Esophagus mucosa (tissue), 1 donor: ENCODE measurements at regions not wholly inside any gene's neighbourhood (a gene's known extent, or its start where the extent isn't known, plus 50 kb on each side); places are given as distances from the start of the nearest gene placed in this dataset.
A peak's percentile ranks its signal among the peaks of the same experiment; 100 is the strongest.
"Not testable (repeated sequence)": the region's sequence is repeated elsewhere in the genome, so short reads cannot be mapped to it uniquely, and the experiment has no call there.

Source experiments
- ATAC-seq: fragments of 200-7000 bp; cut with Tn5 transposase; one replicate; pipeline ENCODE4 v1.9.1; 2020
- donor health status: DM: yes; HTN: yes; CAD: no.

DNA sequence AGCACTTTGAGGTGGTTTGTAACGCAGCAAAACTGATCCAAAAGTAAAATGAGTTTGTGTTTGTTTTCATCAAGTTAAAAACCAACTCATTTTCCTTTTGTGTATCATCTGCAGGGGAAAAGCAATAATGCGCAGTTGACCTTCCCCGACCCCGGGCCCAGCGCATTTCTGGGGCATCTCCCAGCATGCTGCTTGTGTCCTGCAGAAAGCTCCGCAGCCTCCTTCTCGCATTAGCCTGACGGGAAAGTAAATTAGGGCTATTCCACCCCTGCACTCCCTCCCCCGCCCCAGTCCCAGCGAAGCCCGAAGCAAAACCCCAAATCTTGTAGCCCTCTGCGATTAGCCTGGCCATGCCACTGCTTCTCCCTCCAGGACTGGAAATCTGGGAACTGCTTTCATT lies 82.0 kb upstream of the PPM1B start:
- ATAC-seq: no peak

DNA sequence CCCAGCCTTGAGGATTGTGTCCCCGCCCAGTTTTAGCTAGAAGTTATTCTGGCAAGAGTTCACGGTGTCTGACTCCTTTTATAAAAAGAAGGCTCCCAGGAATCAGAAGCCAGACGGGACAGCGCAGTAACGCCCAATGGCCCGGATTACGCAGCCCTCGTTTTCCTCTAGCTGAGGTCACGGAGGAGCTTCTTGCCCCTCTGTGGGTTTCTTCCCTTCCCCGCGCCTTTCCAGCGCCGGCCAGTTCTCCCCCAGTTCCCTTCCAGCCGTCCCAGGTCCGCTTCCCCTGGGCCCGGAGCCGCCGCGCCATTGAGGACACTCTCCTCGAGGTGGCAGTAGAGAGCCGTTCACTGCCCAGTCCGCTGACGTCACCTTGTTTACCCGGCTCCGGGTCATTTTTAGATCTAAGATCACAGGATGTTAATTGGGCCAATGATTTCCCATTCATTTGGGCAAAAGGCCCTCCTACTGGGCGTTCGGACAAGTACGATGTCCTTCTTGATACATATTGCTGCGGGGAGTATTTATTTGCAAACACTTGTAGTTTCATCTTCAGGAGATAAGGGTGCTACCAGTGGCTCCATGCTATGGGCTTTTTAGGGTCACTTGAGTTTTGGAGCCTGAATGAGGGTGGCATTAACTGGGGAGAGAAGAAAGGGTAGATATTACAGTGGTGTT lies 81.5 kb upstream of the PPM1B start:
- ATAC-seq: peak; percentile 95

DNA sequence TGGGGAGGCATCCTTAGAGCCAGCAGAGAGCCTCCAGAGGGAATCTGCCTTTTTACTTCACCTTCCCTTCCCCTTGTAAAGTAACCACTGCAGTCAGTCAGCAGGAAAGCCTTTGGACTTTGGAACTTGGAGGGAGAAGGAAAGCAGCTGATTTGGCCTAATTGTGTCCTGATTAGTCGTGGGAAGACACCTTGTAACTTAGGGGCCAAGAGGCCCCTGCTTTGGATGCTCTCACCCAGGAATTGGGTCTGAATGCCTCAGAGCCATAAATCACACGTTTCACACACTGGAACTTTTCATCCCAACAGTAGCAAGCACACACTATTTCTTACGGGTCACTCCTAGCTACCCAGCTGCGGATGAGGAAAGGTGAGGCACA lies 81.0 kb upstream of the PPM1B start:
- ATAC-seq: no peak

DNA sequence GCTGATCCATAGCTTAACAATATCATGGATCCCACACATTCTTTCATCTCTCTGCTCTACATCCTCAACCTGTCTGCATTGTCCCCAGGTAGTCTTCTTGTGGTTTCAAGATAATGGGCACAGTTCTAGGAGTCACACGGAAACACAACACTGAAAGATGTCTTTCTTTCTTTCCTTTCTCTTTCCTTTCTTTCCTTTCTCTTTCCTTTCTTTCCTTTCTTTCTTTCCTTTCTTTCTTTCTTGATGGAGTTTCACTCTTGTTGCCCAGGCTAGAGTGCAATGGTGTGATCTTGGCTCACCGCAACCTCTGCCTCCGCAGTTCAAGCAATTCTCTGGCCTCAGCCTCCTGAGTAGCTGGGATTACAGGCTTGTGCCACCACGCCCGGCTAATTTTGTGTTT lies 76.2 kb upstream of the PPM1B start:
- not testable (repeated sequence) for ATAC-seq

DNA sequence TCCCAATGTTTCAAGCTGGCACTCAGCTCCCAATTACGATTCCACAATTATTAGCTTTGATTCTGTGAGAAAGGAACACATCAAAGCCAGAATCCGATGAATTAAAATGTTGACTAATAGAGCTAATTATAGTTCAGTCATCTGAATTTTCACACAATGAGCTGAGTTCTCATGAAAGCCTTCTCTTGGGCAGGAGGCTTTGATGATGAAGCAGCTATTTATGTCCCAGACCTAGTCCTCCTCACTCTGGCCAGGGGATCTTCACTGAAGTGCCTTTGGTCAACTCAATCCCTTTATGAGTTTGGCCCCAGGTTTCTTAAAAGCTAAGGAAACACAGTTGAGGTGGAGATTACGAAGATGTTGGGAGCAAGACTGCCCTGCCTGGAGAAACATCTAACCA lies 74.7 kb upstream of the PPM1B start:
- no peak for ATAC-seq

DNA sequence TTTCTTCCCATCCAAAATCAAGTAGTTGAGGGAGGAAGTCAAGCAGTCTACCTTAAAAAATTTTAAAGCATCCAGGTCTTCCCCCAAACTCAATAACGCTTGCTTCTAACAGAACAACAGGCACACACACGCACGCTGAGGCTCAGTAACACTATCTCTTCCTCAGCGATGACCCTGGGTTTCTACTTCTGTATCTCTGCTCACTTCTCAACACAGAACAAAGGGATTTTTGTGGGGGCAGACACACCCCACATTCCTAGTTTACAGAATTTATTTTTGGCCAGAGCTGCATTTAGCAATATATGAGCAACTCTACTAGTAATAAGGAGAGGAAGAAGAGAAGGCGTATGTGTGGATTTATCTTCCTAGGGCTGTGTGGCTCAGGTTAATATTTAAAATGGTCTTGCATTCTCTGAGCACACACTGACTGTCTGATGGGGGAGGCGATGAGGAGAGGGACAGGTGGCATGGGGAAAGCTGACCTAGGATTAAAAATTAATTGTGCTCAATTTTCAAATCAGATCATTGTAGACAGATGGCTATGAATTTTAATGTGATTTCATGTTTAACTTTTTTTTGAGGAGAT lies 71.3 kb upstream of the PPM1B start:
- ATAC-seq: no peak

DNA sequence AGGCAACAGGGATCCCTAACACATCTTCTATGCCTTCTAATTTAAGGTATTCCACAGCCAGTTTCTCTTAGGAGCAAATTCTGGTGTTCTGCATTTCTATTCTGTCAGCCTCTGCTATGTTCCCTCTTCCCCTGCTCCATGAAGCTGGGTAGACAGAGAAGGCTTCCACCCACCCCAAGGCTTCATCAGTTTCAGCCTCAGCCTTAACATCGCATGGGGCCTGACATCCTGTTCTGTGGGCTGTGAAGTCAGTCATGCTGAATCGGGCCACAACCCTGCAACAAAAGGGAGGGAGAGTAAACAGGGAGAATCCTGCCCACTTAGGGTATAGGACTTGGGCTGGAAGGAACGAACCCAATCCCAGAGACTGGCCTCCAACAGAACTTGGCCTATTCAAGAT lies 70.6 kb upstream of the PPM1B start:
- ATAC-seq: no peak

DNA sequence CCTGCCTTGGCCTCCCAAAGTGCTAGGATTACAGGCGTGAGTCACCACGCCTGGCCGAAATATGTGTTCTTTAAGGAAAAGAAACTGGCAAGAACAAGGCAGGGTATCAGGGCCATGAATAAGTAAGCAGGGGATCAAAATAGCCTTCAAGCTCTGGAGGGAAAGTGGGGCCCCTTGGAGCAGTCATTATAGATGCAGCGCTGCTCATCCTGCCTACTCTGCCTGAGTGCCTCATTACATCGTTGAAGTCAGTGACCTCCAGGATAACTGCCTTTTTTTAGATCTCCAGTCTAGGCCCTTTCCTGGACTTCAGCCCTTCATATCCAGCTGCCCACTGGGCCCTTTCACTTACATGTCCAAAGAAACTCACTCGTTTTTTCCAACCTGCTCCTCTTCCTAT lies 69.8 kb upstream of the PPM1B start:
- no peak for ATAC-seq

DNA sequence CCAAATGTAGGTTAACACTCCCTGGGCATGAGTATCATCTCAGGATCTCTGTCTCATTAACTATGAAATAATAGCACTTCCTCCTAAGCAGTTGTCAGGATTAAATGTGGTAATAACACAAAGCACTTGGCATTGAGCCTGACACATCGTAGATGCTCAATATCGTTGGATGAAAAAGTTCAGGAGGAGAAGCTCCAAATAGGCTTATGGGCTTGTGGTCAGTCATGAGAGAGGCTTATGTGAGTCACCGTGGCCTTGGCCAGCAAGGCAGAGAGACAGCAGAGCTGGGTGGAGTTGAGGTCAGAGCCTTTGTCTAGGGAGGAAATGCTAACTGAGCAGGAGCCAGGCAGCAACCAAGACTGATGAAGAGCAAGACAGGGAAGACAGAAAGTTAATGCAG lies 68.3 kb upstream of the PPM1B start:
- peak; percentile 95 for ATAC-seq

DNA sequence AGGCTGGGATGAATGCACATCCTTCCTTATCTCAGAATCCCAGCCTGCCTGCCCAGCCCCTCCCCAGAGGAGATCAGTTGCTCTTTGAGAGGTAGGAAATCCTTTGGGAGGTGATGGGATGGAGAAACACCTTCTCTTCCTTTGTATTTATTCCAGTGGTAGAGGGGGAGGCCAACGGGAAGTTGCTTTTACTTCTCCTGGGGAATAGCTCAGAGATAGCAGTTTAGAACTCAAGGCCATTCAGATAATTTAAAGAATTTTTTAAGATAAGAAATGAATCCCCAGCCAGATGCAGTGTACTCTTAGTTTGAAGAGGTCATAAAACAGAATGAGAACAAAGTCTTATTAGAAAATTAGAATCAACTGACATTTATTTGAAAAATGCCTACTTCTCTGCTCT lies 67.4 kb upstream of the PPM1B start:
- no peak for ATAC-seq

DNA sequence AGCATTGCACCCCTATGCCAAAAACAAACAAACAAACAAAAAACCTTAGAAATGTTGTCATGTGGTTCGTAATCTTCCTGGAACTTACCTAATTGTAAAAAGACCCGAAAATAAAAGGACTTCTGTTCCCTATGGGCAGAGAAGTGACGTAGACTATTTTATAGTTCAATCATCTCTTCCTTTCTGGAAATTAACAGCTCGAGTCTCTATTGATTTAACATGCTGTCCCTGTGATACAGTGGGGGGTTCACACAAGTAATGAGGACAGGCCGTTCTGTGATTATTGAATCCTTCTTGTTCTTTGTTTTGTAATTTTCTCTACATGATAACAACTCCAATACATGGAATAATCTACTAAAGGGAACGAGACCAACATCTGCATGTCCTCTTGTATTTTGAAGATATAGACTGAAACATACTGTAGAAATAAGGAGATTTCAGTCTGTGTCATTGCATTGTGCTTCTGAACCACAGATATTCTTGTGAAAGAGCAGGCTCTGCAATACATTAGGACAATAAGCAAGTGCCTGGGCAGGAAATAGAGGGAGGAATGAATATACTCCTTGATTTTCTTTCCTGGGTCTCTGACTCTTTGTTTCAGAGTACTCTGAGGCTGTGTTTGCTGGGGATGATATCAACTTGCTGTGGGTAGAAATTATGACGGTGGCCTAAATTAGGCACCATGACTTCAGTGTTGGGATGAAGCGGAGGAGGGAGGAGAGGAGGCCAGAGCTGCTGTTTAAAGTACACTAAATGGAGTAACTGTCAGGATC lies 65.7 kb upstream of the PPM1B start:
- no peak for ATAC-seq

DNA sequence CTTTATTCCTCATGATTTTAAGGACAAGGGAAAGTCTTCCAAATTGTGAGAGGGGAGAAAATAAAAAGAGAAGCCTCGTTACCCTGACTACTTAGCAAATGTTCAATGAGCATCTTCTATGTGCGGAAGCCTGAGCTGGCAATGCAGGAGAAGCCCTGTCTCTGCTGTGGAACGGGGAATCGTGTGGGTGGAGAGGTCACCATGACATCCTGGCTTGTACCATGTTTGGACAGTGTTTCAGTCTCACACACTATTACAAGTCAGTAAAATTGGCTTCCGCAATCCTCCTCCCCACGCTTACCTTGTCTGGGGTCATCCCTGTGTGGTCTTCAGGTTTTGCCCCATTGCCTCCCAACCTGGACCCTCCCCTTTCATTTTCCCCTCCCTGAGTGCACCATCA lies 65.0 kb upstream of the PPM1B start:
- ATAC-seq: no peak

DNA sequence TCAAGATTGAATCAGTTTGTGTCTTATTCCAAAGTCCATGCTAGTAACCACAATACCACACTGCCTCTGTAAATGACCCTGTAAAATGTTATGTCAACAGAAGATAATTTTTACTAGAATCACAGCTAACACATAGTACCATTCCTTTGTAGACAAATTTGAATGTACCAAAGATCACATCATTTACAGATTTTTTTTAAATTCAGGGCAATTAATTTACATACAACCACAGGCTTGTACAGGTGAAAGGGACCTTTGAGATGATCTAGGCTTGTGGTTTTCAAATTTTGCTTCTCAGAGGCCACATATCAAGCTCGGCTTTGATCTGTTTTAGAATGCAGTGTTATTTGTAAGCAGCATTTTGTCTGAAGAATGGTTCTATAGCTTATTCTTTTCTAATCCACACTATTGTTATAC lies 63.8 kb upstream of the PPM1B start:
- ATAC-seq: no peak

DNA sequence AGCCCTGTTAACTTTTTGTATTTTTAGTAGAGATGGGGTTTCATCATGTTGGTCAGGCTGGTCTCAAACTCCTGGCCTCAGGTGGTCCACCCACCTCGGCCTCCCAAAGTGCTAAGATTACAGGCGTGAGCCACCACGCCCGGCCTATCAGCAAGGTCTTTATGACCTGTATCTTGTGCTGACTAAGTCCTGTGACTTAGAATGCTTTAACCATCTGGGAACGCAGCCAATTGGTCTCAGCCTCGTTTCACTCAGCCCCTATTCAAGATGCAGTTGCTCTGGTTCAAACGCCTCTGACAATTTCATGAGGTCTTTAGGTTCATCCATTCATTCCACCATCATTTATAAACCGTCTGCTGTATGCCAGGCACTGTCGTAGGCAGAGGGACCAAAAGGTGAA lies 62.2 kb upstream of the PPM1B start:
- ATAC-seq: not testable (repeated sequence)

DNA sequence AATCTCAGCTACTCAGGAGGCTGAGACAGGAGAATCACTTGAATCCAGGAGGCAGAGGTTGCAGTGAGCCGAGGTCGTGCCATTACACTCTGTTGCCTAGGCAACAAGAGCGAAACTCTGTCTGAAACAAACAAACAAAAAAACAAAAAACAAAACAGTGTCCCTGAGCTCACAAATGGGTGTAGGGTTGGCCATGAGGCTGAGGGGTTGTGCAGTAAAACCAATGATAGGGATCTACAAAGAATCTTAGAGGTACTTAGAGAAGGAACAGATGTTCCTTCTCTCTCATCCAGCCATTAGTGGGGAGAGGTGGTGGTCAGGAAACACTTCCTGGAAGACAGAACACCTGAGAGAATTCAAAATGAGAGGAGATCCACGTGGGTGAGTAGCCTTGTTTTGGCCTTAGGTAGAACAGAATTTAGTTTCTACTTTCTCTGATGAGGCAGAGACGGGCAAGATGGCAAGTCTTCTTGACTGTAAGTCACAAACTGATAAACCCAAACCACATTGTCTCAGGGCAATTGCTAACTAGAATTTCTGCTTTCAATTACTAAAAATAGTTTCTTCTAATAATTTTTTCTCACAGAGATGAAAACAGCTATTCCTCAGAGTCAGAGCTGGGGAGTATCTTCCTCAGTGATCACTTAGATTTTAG lies 61.5 kb upstream of the PPM1B start:
- no peak for ATAC-seq

DNA sequence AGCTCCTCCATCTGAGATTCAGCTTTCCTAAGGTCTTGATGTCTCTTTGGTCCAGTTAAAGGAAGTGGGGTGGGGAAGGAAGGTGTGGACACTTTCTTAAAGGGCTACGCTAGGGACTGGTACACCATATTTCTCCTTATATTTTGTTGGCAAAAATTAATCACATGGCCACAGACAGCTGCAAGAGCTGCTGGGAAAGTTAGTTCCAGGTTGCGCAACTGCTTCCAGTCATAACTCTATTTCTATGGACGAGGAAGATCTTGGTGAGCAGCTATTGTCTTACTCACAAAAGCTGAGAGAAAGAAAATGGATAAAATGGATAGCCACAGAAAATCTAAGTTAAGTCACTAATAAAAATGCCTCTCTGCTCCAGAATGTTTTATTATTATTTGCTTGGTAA lies 60.7 kb upstream of the PPM1B start:
- no peak for ATAC-seq

DNA sequence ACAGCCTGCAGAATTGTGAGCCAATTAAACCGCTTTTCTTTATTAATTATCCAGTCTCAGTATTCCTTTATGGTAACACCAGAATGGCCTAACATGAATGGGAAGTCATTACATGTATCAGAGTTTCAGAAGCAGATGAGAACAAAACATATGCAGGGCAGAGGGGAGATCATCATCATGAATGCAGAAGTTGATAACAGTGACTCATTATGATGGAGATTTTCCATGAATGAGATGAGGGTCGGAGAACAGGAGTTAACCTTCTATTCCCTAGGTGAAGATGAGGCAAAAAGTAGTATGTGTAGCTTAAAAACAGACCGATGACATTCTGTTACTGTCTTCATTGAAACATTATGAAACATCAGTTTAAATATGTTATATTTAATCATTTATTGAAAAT lies 59.5 kb upstream of the PPM1B start:
- ATAC-seq: no peak

DNA sequence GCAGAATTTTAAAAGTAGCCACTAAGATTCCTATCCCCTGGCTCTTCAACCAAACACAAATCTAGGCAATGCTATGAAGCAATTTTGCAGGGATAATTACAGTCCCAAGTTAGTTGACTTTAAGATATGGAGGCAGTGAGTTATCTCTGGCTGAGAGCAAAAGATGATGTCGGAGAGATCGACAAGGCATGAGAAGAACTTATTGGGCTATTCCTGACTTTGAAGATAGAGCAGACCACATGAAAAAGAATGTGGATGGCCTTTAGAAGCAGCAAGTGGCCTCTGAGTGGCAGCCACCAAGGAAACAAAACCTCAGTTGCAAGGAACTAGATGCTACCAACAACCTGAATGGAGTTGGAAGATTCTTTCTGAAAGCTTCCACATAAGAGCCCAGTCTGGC lies 58.2 kb upstream of the PPM1B start:
- ATAC-seq: no peak

DNA sequence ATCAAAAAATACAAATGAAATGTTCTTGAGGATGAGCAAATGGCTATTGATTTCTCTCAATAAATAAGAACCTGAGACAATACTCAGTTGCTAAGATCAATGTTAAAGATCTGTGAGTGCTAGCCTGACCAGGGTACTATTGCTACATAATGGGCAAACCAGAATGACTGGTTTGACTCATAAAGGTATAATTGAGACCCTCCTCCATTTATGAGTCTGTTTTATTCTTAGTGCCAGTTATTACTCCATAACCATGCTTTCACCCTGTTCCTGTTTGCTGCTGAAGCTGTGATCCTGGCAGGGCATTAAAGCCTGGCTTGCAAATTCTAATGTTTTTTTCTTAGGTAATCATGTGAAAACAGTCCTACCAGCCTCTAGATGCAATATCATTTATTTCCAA lies 56.6 kb upstream of the PPM1B start:
- ATAC-seq: no peak

DNA sequence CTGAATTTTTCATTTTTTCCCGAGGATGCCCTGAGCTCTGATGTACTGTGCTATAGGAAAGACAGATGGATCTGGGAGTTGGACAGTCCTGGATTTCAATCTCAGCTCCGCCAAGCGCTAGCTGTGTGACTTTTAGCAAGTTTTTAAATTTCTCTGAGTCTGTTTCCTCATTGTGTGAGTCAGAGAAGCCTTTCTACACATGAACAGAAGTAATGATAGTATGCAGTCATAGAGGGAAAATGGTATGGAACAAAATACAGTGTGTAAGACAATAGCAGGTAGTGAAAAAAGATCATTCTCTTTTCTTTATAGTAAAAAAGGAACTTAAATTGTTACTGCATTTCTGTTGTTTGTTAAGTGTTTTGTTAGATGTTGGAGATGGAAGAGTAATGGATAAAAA lies 52.4 kb upstream of the PPM1B start:
- ATAC-seq: no peak

DNA sequence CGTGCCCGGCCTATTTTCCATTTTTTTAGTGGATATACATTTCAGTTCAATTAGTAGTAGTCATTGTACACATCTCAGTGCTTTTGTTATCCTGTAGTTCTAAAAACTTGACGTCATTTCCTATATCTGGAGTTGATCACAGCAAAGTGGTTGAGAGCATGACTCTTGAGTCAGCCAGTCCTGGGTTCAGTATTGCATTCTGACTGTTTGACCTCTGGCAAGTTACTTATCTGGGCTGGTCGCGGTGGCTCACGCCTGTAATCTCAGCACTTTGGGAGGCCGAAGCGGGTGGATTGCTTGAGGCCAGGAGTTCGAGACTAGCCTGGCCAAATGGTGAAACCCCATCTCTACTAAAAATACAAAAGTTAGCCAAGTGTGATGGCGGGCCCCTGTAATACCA lies 50.4 kb upstream of the PPM1B start:
- ATAC-seq: no peak
